ENCODE measurements at regions not wholly inside any gene's neighbourhood (a gene's known extent, or its start where the extent isn't known, plus 50 kb on each side); places are given as distances from the start of the nearest gene placed in this dataset.
"Not testable (repeated sequence)": the region's sequence is repeated elsewhere in the genome, so short reads cannot be mapped to it uniquely, and the experiment has no call there.

DNA sequence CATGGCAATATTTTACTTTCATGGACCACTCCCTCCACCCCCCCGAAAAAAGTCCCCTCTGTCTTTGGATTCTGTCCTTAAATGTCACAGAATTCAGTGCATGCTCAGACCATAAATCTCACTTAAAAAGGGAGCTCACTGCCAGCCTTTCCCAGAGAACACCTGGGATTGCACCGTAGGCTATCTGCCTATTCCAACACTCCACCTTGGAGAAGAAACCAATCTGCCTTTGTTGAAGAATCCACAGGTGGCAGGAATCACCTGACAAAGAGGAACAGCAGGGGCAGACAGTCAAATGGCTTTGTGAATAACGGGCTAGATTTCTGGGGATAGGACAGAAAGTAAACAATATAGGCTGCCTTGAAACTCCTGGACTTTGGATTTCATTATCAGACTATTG lies 306.7 kb upstream of the BRINP1 start:
- no peak overlapping the region for H3K9ac ChIP-seq (ENCODE audit: low read depth in 2 of 2, low read length in 2 of 2)
- intact Hi-C loops (cut with DNase I) = no loop called here
- H3K4me1 ChIP-seq = no peaks in the 10 kb centered on the region
- H3K36me3 ChIP-seq = no peaks in the 10 kb centered on the region
- H3K9me3 ChIP-seq = no peaks in the 10 kb centered on the region
- no peak overlapping the region for H3K4me3 ChIP-seq
- H3K27ac ChIP-seq = no peak overlapping the region
- no peak for DNase-seq
- no peaks in the 10 kb centered on the region for H3K27me3 ChIP-seq
- TF ChIP-seq, protein P1, sequence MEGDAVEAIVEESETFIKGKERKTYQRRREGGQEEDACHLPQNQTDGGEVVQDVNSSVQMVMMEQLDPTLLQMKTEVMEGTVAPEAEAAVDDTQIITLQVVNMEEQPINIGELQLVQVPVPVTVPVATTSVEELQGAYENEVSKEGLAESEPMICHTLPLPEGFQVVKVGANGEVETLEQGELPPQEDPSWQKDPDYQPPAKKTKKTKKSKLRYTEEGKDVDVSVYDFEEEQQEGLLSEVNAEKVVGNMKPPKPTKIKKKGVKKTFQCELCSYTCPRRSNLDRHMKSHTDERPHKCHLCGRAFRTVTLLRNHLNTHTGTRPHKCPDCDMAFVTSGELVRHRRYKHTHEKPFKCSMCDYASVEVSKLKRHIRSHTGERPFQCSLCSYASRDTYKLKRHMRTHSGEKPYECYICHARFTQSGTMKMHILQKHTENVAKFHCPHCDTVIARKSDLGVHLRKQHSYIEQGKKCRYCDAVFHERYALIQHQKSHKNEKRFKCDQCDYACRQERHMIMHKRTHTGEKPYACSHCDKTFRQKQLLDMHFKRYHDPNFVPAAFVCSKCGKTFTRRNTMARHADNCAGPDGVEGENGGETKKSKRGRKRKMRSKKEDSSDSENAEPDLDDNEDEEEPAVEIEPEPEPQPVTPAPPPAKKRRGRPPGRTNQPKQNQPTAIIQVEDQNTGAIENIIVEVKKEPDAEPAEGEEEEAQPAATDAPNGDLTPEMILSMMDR (IDR thresholded peaks at IDR 0.05) = no peak

- H3K4me1 ChIP-seq; H3K9ac ChIP-seq (ENCODE audit: low read depth in 2 of 2, low read length in 2 of 2); H3K4me3 ChIP-seq; H3K27me3 ChIP-seq; intact Hi-C loops (cut with DNase I); H3K36me3 ChIP-seq; H3K9me3 ChIP-seq; DNase-seq; H3K27ac ChIP-seq: not testable (repeated sequence)
Observed at GRCh38 chr9:119672763-119673162, 303.5 kb upstream of the BRINP1 start.

DNA sequence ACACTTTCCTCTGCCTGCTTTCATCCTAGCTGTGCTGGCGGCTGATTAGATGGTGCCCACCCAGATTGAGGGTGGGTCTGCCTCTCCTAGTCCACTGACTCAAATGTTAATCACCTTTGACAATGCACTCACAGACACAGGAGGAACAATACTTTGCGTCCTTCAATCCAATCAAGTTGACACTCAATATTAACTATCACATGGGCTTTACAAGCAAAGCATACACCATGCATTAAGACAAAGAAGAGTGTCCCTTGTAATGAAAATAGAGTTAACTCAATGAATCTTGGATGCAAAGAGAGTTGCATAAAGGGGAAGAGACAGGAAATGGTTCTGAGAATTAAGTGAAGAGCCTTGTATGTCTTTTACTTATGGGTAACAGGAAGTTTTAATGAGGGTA lies 298.7 kb upstream of the BRINP1 start:
- Histone ChIP-seq H3K9ac (ENCODE audit: low read depth in 2 of 2, low read length in 2 of 2) (no peak overlapping the region), H3K27ac (no peak overlapping the region), H3K9me3 (no peaks in the 10 kb centered on the region), H3K4me3 (no peak overlapping the region), H3K4me1 (no peaks in the 10 kb centered on the region), H3K27me3 (no peaks in the 10 kb centered on the region), H3K36me3 (no peaks in the 10 kb centered on the region)
- intact Hi-C loops (cut with DNase I) = no loop called here
- DNase-seq = no peak
- TF ChIP-seq, protein P1 (IDR thresholded peaks at IDR 0.05) = no peak

DNA sequence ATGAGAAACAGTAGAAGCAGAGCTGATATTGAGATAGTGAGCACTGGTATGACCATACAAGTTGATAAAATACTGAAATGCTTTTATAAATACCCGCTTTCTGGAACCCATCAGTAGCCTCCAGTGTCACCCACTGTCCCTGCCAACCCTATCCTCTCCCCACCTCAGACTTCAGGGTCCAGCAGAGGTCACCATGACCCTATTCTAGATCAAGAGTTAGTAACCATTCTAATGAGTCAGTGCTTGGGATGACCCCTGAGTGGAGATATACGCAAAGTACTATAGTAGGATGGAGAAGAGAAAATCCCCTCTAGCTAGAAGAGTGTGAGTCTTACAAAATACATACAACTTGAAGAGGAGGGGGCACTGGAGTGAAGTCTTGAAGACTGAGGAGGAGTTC lies 297.9 kb upstream of the BRINP1 start:
- H3K36me3 ChIP-seq = no peaks in the 10 kb centered on the region
- TF ChIP-seq, protein P1 (IDR thresholded peaks at IDR 0.05) = no peak
- H3K4me1 ChIP-seq = no peaks in the 10 kb centered on the region
- no peak overlapping the region for H3K4me3 ChIP-seq
- intact Hi-C loops (cut with DNase I) = no loop called here
- H3K9me3 ChIP-seq = no peaks in the 10 kb centered on the region
- no peaks in the 10 kb centered on the region for H3K27me3 ChIP-seq
- H3K27ac ChIP-seq = no peak overlapping the region
- no peak overlapping the region for H3K9ac ChIP-seq (ENCODE audit: low read depth in 2 of 2, low read length in 2 of 2)
- DNase-seq = no peak

- Histone ChIP-seq H3K4me3 (no peak overlapping the region), H3K27ac (no peak overlapping the region), H3K36me3 (no peaks in the 10 kb centered on the region), H3K27me3 (no peaks in the 10 kb centered on the region), H3K9me3 (no peaks in the 10 kb centered on the region), H3K9ac (ENCODE audit: low read depth in 2 of 2, low read length in 2 of 2) (no peak overlapping the region), H3K4me1 (no peaks in the 10 kb centered on the region)
- TF ChIP-seq, protein P1 (IDR thresholded peaks at IDR 0.05) = no peak
- no peak for DNase-seq
- intact Hi-C loops (cut with DNase I) = no loop called here
Observed at GRCh38 chr9:119662329-119662728, 293.1 kb upstream of the BRINP1 start.

GRCh38 chr9:119652931-119653330 lies 283.7 kb upstream of the BRINP1 start:
- Histone ChIP-seq H3K4me3 (no peak overlapping the region), H3K27ac (no peak overlapping the region), H3K9me3 (no peaks in the 10 kb centered on the region), H3K4me1 (no peaks in the 10 kb centered on the region), H3K9ac (ENCODE audit: low read depth in 2 of 2, low read length in 2 of 2) (no peak overlapping the region), H3K36me3 (no peaks in the 10 kb centered on the region), H3K27me3 (no peaks in the 10 kb centered on the region)
- TF ChIP-seq, protein P1 (IDR thresholded peaks at IDR 0.05) = no peak
- intact Hi-C loops (cut with DNase I) = no loop called here
- DNase-seq = no peak
